OCI-LY7 (cell line): ENCODE measurements at regions not wholly inside any gene's neighbourhood (a gene's known extent, or its start where the extent isn't known, plus 50 kb on each side); places are given as distances from the start of the nearest gene placed in this dataset.

Experiments
- EZH2phosphoT487 ChIP-seq: fragments of 200-600 bp; sonication (generic); IDR thresholded peaks from 2 replicates; pipeline ENCODE4 v1.6.1; 2018; ENCODE audit warnings: low read depth, borderline replicate concordance, mild to moderate bottlenecking, mixed run types, antibody characterized with exemption, low read length, moderate library complexity, mixed read lengths
- TF ChIP-seq, protein P1 (sequence below): fragments of 200-600 bp; sonication (generic); conservative IDR thresholded peaks from 2 replicates; pipeline ENCODE4 v1.5.1; 2014; ENCODE audit warnings: mild to moderate bottlenecking, antibody characterized with exemption, low read length, moderate library complexity, mixed read lengths

DNA sequence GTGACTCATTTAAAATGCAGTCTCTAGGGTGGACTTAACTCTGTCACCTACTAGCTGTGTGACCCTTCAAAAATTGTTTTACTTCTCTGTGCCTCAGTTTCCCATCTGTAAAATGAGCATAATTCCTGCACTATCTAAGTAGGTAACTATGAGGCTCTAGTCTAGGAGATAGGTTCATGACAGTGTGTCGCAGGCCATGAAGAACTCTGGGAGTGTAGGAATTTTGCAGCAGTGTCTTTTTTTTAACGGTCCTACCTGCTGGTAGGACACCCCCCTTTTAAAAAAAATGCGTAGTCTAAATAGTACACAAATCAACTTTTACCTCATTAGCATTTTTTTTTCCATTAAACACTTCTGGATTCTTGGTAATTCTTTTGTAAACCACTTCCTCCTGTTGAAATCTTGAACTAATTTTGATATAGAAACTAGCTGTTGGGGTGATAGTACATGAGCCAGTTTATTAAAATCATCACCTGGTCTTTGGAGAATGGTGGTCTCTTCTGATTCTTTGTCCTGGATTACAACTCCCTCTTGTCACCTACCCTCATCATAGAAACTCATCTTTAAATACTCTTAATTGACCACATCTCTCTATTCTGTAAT is 86.0 kb upstream of the SLC38A2 start:
- TF ChIP-seq, protein P1, sequence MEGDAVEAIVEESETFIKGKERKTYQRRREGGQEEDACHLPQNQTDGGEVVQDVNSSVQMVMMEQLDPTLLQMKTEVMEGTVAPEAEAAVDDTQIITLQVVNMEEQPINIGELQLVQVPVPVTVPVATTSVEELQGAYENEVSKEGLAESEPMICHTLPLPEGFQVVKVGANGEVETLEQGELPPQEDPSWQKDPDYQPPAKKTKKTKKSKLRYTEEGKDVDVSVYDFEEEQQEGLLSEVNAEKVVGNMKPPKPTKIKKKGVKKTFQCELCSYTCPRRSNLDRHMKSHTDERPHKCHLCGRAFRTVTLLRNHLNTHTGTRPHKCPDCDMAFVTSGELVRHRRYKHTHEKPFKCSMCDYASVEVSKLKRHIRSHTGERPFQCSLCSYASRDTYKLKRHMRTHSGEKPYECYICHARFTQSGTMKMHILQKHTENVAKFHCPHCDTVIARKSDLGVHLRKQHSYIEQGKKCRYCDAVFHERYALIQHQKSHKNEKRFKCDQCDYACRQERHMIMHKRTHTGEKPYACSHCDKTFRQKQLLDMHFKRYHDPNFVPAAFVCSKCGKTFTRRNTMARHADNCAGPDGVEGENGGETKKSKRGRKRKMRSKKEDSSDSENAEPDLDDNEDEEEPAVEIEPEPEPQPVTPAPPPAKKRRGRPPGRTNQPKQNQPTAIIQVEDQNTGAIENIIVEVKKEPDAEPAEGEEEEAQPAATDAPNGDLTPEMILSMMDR, result no peak
- TF ChIP-seq EZH2phosphoT487, result no peak
